GM21526 (cell line): ENCODE measurements at regions not wholly inside any gene's neighbourhood (a gene's known extent, or its start where the extent isn't known, plus 50 kb on each side); places are given as distances from the start of the nearest gene placed in this dataset.

Experiments used
- ATAC-seq: cut with Tn5 transposase; IDR thresholded peaks from one replicate; pipeline ENCODE4 v1.9.1; 2021; ENCODE audit warnings: moderate library complexity; ENCODE audit not compliant: unreplicated experiment, low FRiP score

- ATAC-seq: no peak
Observed at GRCh38 chrX:39995457-39995856, 102.3 kb downstream of the BCOR start.

DNA sequence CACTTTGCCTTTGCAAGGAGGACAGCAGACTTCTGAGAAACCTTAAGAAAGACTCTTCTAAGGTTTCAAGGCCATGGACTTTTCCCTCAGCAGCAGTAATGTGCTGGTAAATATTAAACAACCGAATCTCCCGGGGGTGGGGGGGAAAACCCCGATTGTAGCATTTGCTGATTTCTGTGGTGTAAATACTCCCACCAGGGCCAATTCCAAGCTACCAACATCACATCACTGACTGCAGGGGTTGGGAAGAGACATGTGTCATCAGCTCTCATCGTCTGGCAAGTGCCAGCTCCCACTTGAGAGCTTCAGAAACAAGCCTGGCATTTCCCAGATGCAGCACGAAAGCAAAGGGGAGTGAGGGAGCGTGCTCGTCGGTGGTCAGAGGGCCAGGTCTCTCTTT, 101.2 kb downstream of the BCOR start:
- ATAC-seq: no peak

DNA sequence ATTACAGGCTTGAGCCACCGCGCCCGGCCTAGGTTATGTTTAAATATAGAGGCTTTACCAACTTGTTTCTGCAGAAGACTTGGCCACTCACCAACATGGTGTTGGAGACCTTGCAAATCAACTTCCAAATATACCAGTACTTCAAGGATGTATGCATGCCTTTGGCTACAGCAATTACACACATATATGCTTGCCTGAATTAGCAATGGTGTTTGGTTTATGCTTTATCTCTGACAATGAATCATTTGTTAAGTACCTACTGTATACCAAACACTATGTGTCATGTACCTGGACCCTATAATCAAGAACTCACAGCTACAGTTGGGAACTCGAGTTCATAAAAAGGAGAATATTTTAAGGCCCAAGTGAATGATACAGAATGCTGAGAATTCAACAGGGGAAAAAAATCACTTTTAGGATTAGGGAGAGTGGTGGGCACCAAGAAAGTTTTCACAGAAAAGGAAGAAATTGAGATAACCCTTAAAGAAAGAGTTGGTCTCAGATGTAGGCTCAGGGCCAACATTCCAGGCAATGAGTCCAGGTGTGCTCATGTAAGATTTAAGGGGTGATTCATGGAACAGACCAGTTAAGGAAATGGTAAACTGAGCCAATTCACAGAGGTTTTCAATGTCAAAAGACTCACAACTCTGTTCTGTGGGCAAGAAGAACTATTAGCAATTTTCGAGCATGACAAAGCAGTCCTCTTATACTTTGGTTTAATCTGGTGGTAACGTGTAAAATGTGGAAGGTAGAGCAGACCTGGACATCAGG, 98.9 kb downstream of the BCOR start:
- ATAC-seq: no peak
